ENCODE measurements at regions not wholly inside any gene's neighbourhood (a gene's known extent, or its start where the extent isn't known, plus 50 kb on each side); places are given as distances from the start of the nearest gene placed in this dataset.

- no peak for TF ChIP-seq REST (IDR thresholded peaks at IDR 0.05; ENCODE audit: unreplicated experiment)
- TF ChIP-seq, protein P1, sequence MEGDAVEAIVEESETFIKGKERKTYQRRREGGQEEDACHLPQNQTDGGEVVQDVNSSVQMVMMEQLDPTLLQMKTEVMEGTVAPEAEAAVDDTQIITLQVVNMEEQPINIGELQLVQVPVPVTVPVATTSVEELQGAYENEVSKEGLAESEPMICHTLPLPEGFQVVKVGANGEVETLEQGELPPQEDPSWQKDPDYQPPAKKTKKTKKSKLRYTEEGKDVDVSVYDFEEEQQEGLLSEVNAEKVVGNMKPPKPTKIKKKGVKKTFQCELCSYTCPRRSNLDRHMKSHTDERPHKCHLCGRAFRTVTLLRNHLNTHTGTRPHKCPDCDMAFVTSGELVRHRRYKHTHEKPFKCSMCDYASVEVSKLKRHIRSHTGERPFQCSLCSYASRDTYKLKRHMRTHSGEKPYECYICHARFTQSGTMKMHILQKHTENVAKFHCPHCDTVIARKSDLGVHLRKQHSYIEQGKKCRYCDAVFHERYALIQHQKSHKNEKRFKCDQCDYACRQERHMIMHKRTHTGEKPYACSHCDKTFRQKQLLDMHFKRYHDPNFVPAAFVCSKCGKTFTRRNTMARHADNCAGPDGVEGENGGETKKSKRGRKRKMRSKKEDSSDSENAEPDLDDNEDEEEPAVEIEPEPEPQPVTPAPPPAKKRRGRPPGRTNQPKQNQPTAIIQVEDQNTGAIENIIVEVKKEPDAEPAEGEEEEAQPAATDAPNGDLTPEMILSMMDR (conservative IDR thresholded peaks at IDR 0.05; ENCODE audit: low read depth in 2 of 2): no peak
Measured at GRCh38 chr21:25368531-25368930, 238.8 kb downstream of the MRPL39 start (continued).

- no peak overlapping the region for H3K4me2 ChIP-seq
- ATAC-seq: no peak
- Mint-ChIP-seq H3K4me1 (peaks cover 3% of the 10 kb centered on the region; the same call in 1 of the 3 replicates), H3K36me3 (ENCODE audit: low read depth) (no peaks in the 10 kb centered on the region), H3K9me3 (no peaks in the 10 kb centered on the region), H3K27me3 (ENCODE audit: insufficient read depth, low read depth, poor library complexity) (no peaks in the 10 kb centered on the region), H3K27ac (no peak overlapping the region), H3K4me3 (no peak overlapping the region)
- no peak overlapping the region for H2AFZ ChIP-seq
- H3K27ac ChIP-seq (ENCODE audit: low read depth): no peak overlapping the region
- H4K20me1 ChIP-seq (replicated peaks; ENCODE audit: insufficient read depth): no peaks in the 10 kb centered on the region
- no peaks in the 10 kb centered on the region for H3K4me1 ChIP-seq (ENCODE audit: insufficient read depth)
- no peaks in the 10 kb centered on the region for H3F3A ChIP-seq (replicated peaks; ENCODE audit: low read depth)
- H3K9me2 ChIP-seq (ENCODE audit: insufficient read depth): no peaks in the 10 kb centered on the region
- no peak overlapping the region for H3K4me3 ChIP-seq
- DNase-seq (ENCODE audit: low spot score): no peak
- 0 out of 2 replicates have a peak, but pooled peaks cover 3% of the 10 kb centered on the region for H3K36me3 ChIP-seq (ENCODE audit: insufficient read depth)
- no peaks in the 10 kb centered on the region for H3K27me3 ChIP-seq (ENCODE audit: insufficient read depth)
- H3K79me2 ChIP-seq (replicated peaks; ENCODE audit: insufficient read depth): no peaks in the 10 kb centered on the region
- TF ChIP-seq POLR2AphosphoS5 (IDR thresholded peaks at IDR 0.05; ENCODE audit: low read depth): no peak
- TF ChIP-seq REST (IDR thresholded peaks at IDR 0.05; ENCODE audit: unreplicated experiment): no peak
- no peak for TF ChIP-seq ZNF114 (CRISPR knock-in tag; IDR thresholded peaks at IDR 0.05)
- no peak for TF ChIP-seq EZH2phosphoT487 (IDR thresholded peaks at IDR 0.05; ENCODE audit: unreplicated experiment)
- TF ChIP-seq, protein P1 (conservative IDR thresholded peaks at IDR 0.05; ENCODE audit: low read depth in 2 of 2): no peak
- TF ChIP-seq ZNF462 (CRISPR knock-in tag; IDR thresholded peaks at IDR 0.05): no peak
Measured at GRCh38 chr21:25366116-25366515, 241.2 kb downstream of the MRPL39 start.

Data from GM23338 (cell line).